PC-3 (cell line): ENCODE measurements at regions not wholly inside any gene's neighbourhood (a gene's known extent, or its start where the extent isn't known, plus 50 kb on each side); places are given as distances from the start of the nearest gene placed in this dataset.

Experiments used
- ATAC-seq: fragments of 200-7000 bp; cut with Tn5 transposase; 2 replicates; pipeline ENCODE4 v1.9.1; 2020; ENCODE audit warnings: mild to moderate bottlenecking, moderate library complexity
- BruUV-seq: library from RNA; stranded (reverse); fragments of 400-500 nt; replicated peaks from 2 replicates; lab custom pipeline; 2021; lab: Mats Ljungman, UMichigan
- CTCF ChIA-PET: fragments of 300-600 bp; sonication (Branson Sonifier 250); formaldehyde crosslinking; loops from one replicate; lab custom pipeline; 2022; ENCODE audit warnings: antibody characterized with exemption; lab: Charles Lee
- POLR2A ChIA-PET: fragments of 300-600 bp; sonication (Branson Sonifier 250); formaldehyde crosslinking; loops from one replicate; lab custom pipeline; 2022; ENCODE audit warnings: antibody characterized with exemption; ENCODE audit not compliant: unreplicated experiment; lab: Charles Lee
- DNase-seq: peaks from one replicate; pipeline ENCODE4 v3.0.0-alpha.2; 2015
- H2AFZ ChIP-seq: fragments of 300-600 bp; sonication (generic); 2 replicates; pipeline ENCODE4 v1.6.0; 2016; ENCODE audit warnings: antibody characterized with exemption, low read length
- H3F3A ChIP-seq: fragments of 300-600 bp; sonication (generic); one replicate; pipeline ENCODE4 v1.6.0; 2017; ENCODE audit warnings: antibody characterized with exemption, low read length, control low read depth, mild to moderate bottlenecking; ENCODE audit not compliant: unreplicated experiment
- H3K27ac ChIP-seq: fragments of 300-600 bp; sonication (generic); 2 replicates; pipeline ENCODE4 v1.5.1; 2016; ENCODE audit warnings: mild to moderate bottlenecking, low read length
- H3K27me3 ChIP-seq: fragments of 300-600 bp; sonication (generic); 2 replicates; pipeline ENCODE4 v1.6.1; 2016; ENCODE audit warnings: low read length, mixed read lengths
- H3K36me3 ChIP-seq: fragments of 300-600 bp; sonication (generic); 2 replicates; pipeline ENCODE4 v1.6.1; 2016; ENCODE audit warnings: low read depth, mixed run types, low read length, mixed read lengths
- H3K4me1 ChIP-seq: fragments of 300-600 bp; sonication (generic); 2 replicates; pipeline ENCODE4 v1.5.1; 2016; ENCODE audit warnings: low read length; ENCODE audit not compliant: insufficient read depth
- H3K4me2 ChIP-seq: fragments of 300-600 bp; sonication (generic); 2 replicates; pipeline ENCODE4 v1.6.0; 2016; ENCODE audit warnings: low read length
- H3K4me3 ChIP-seq: fragments of 300-600 bp; sonication (generic); 2 replicates; pipeline ENCODE4 v1.5.1; 2016; ENCODE audit warnings: mild to moderate bottlenecking, low read length, mixed read lengths
- H3K79me2 ChIP-seq: fragments of 300-600 bp; sonication (generic); 2 replicates; pipeline ENCODE4 v1.6.1; 2017; ENCODE audit warnings: low read length, mixed read lengths
- H3K9ac ChIP-seq: fragments of 300-600 bp; sonication (generic); 2 replicates; pipeline ENCODE4 v1.6.0; 2016; ENCODE audit warnings: mild to moderate bottlenecking, low read length
- H3K9me2 ChIP-seq: fragments of 300-600 bp; sonication (generic); replicated peaks from 2 replicates; pipeline ENCODE4 v1.6.1; 2016; ENCODE audit warnings: mixed run types, low read length, mixed read lengths
- H3K9me3 ChIP-seq: fragments of 300-600 bp; sonication (generic); 2 replicates; pipeline ENCODE4 v1.6.1; 2016; ENCODE audit warnings: low read length, mixed read lengths
- H4K20me1 ChIP-seq: fragments of 300-600 bp; sonication (generic); 2 replicates; pipeline ENCODE4 v1.6.1; 2016; ENCODE audit warnings: low read length, mixed read lengths
- CTCF ChIP-seq: fragments of 300-600 bp; sonication (generic); conservative IDR thresholded peaks from 2 replicates; pipeline ENCODE4 v1.5.1; 2017; ENCODE audit warnings: antibody characterized with exemption, low read depth, mild to moderate bottlenecking, low read length
- EZH2 ChIP-seq: fragments of 300-600 bp; sonication (generic); IDR thresholded peaks from one replicate; pipeline ENCODE4 v1.6.1; 2017; ENCODE audit warnings: antibody characterized with exemption, mild to moderate bottlenecking, low read length; ENCODE audit not compliant: unreplicated experiment
- EZH2phosphoT487 ChIP-seq: fragments of 300-600 bp; sonication (generic); IDR thresholded peaks from 2 replicates; pipeline ENCODE4 v1.6.1; 2018; ENCODE audit warnings: mild to moderate bottlenecking, antibody characterized with exemption, low read length, borderline replicate concordance
- intact Hi-C: fragments of 100-400 bp; cut with micrococcal nuclease; formaldehyde crosslinking; loops from 2 replicates; pipeline ENCODE4 v1.9.0; 2023

- Histone ChIP-seq H4K20me1 (no peaks in the 10 kb centered on the region), H3K4me3 (no peak overlapping the region), H3K9me2 (no peaks in the 10 kb centered on the region), H3K4me2 (no peak overlapping the region), H3F3A (no peaks in the 10 kb centered on the region), H3K79me2 (no peaks in the 10 kb centered on the region), H3K9me3 (no peaks in the 10 kb centered on the region), H3K27me3 (no peaks in the 10 kb centered on the region), H3K27ac (no peak overlapping the region), H2AFZ (no peak overlapping the region), H3K4me1 (peaks cover 16% of the 10 kb centered on the region), H3K9ac (no peak overlapping the region), H3K36me3 (no peaks in the 10 kb centered on the region)
- CTCF ChIA-PET, result no interaction called here
- POLR2A ChIA-PET, result no interaction called here
- intact Hi-C loops, result no loop called here
- no peak for ATAC-seq
- BruUV-seq, result no TSS peak
- TF ChIP-seq EZH2, result no peak
- no peak for TF ChIP-seq EZH2phosphoT487
- TF ChIP-seq CTCF, result no peak
- DNase-seq, result no peak
Observed at GRCh38 chr7:106413446-106413845, 128.7 kb upstream of the NAMPT start.

- H3K9me2 ChIP-seq, result no peaks in the 10 kb centered on the region
- ATAC-seq (no peak), DNase-seq (no peak)
- no peak overlapping the region for H3K27ac ChIP-seq
- H3K9ac ChIP-seq, result no peak overlapping the region
- no peaks in the 10 kb centered on the region for H4K20me1 ChIP-seq
- 0 out of 2 replicates have a peak, but pooled peaks cover 6% of the 10 kb centered on the region for H3K27me3 ChIP-seq
- no peak overlapping the region for H3K4me2 ChIP-seq
- no peaks in the 10 kb centered on the region for H3K36me3 ChIP-seq
- intact Hi-C loops, result no loop called here
- H2AFZ ChIP-seq, result no peak overlapping the region
- ChIA-PET CTCF (interaction anchor here (0.6 kb wide), 1 partner anchor 874 kb away, joined by 3 read pairs; no protein-coding TSS in a partner anchor), POLR2A (no interaction called here)
- BruUV-seq, result no TSS peak
- H3K4me3 ChIP-seq, result no peak overlapping the region
- no peaks in the 10 kb centered on the region for H3K4me1 ChIP-seq
- H3K79me2 ChIP-seq, result no peaks in the 10 kb centered on the region
- H3K9me3 ChIP-seq, result no peaks in the 10 kb centered on the region
- no peaks in the 10 kb centered on the region for H3F3A ChIP-seq
- TF ChIP-seq EZH2, result no peak
- no peak for TF ChIP-seq EZH2phosphoT487
- no peak for TF ChIP-seq CTCF
Observed at GRCh38 chr7:106405697-106406141, 120.9 kb upstream of the NAMPT start.

- Histone ChIP-seq H2AFZ (no peak overlapping the region), H3K9me3 (no peaks in the 10 kb centered on the region), H3K27me3 (0 out of 2 replicates have a peak, but pooled peaks cover 9% of the 10 kb centered on the region), H4K20me1 (no peaks in the 10 kb centered on the region), H3F3A (no peaks in the 10 kb centered on the region), H3K36me3 (no peaks in the 10 kb centered on the region), H3K79me2 (no peaks in the 10 kb centered on the region), H3K9ac (no peak overlapping the region), H3K9me2 (no peaks in the 10 kb centered on the region), H3K27ac (no peak overlapping the region), H3K4me1 (no peaks in the 10 kb centered on the region), H3K4me2 (no peak overlapping the region), H3K4me3 (no peak overlapping the region)
- DNase-seq (no peak), ATAC-seq (no peak)
- POLR2A ChIA-PET, result no interaction called here
- CTCF ChIA-PET, result no interaction called here
- no TSS peak for BruUV-seq
- no peak for TF ChIP-seq CTCF
- no peak for TF ChIP-seq EZH2
- no peak for TF ChIP-seq EZH2phosphoT487
- intact Hi-C loops, result no loop called here
Observed at GRCh38 chr7:106402898-106403297, 118.1 kb upstream of the NAMPT start.
